SU-DHL-6 (cell line): ENCODE measurements at regions not wholly inside any gene's neighbourhood (a gene's known extent, or its start where the extent isn't known, plus 50 kb on each side); places are given as distances from the start of the nearest gene placed in this dataset.

ENCODE experiments used
- H2AFZ ChIP-seq: fragments of 200-600 bp; sonication (generic); 2 replicates; pipeline ENCODE4 v1.6.1; 2014; ENCODE audit warnings: low read depth, mild to moderate bottlenecking, moderate library complexity, mixed read lengths, antibody characterized with exemption, low read length; ENCODE audit not compliant: severe bottlenecking
- H3F3A ChIP-seq: fragments of 200-600 bp; shearing (Covaris generic); 2 replicates; pipeline ENCODE4 v1.6.0; 2016; ENCODE audit warnings: antibody characterized with exemption, mild to moderate bottlenecking; ENCODE audit not compliant: insufficient read depth
- H3K27ac ChIP-seq: fragments of 200-600 bp; sonication (generic); 2 replicates; pipeline ENCODE4 v1.5.1; 2016; ENCODE audit warnings: low read depth, mild to moderate bottlenecking, low read length, moderate library complexity, mixed read lengths
- H3K27me3 ChIP-seq: fragments of 200-600 bp; sonication (generic), shearing (Covaris generic); 2 replicates; pipeline ENCODE4 v1.6.0; 2014; ENCODE audit warnings: mild to moderate bottlenecking, low read length
- H3K36me3 ChIP-seq: fragments of 200-600 bp; sonication (generic); 2 replicates; pipeline ENCODE4 v1.6.1; 2014; ENCODE audit warnings: mild to moderate bottlenecking, low read length, mixed read lengths
- H3K4me2 ChIP-seq: fragments of 300-600, 200-600 bp; shearing (Covaris generic), sonication (generic); 2 replicates; pipeline ENCODE4 v1.6.0; 2014; ENCODE audit warnings: low read length, low read depth, mild to moderate bottlenecking; ENCODE audit not compliant: poor library complexity, severe bottlenecking
- H3K4me3 ChIP-seq: fragments of 200-600 bp; sonication (generic); 2 replicates; pipeline ENCODE4 v1.5.1; 2014; ENCODE audit warnings: antibody characterized with exemption, low read length, mild to moderate bottlenecking, mixed read lengths; ENCODE audit not compliant: insufficient read depth, poor library complexity, severe bottlenecking
- H3K79me2 ChIP-seq: fragments of 200-600 bp; sonication (generic); 2 replicates; pipeline ENCODE4 v1.6.1; 2014; ENCODE audit warnings: mild to moderate bottlenecking, low read length, moderate library complexity; ENCODE audit not compliant: insufficient read depth
- H3K9ac ChIP-seq: fragments of 200-600 bp; sonication (generic); 2 replicates; pipeline ENCODE4 v1.7.0; 2014; ENCODE audit warnings: mild to moderate bottlenecking, low read length
- H3K9me2 ChIP-seq: fragments of 200-600 bp; sonication (generic); replicated peaks from 2 replicates; pipeline ENCODE4 v1.6.1; 2014; ENCODE audit warnings: low read length; ENCODE audit not compliant: insufficient read depth
- H3K9me3 ChIP-seq: fragments of 200-600 bp; sonication (generic); 2 replicates; pipeline ENCODE4 v1.6.1; 2014; ENCODE audit warnings: low read length, mixed read lengths; ENCODE audit not compliant: insufficient read depth
- H4K20me1 ChIP-seq: fragments of 200-600 bp; sonication (generic); 2 replicates; pipeline ENCODE4 v1.6.1; 2014; ENCODE audit warnings: low read depth, mild to moderate bottlenecking, antibody characterized with exemption, low read length, moderate library complexity, mixed read lengths
- EZH2phosphoT487 ChIP-seq: fragments of 200-600 bp; sonication (generic), shearing (Covaris generic); conservative IDR thresholded peaks from 2 replicates; pipeline ENCODE4 v1.6.1; 2018; ENCODE audit warnings: mild to moderate bottlenecking, antibody characterized with exemption, low read length, moderate library complexity, mixed read lengths
- TF ChIP-seq, protein P1 (sequence below): fragments of 200-600 bp; sonication (generic); IDR thresholded peaks from one replicate; pipeline ENCODE4 v1.5.1; 2017; ENCODE audit warnings: antibody characterized with exemption, mild to moderate bottlenecking, low read length, moderate library complexity; ENCODE audit not compliant: insufficient read depth, poor library complexity, severe bottlenecking

GRCh38 chr6:77073410-77073760, 389.9 kb downstream of the HTR1B start:
- no peaks in the 10 kb centered on the region for H3F3A ChIP-seq
- no peak overlapping the region for H2AFZ ChIP-seq
- no peak overlapping the region for H3K4me2 ChIP-seq
- no peak overlapping the region for H3K27ac ChIP-seq
- no peaks in the 10 kb centered on the region for H4K20me1 ChIP-seq
- H3K4me3 ChIP-seq: no peak overlapping the region
- H3K79me2 ChIP-seq: no peaks in the 10 kb centered on the region
- H3K36me3 ChIP-seq: no peaks in the 10 kb centered on the region
- TF ChIP-seq, protein P1, sequence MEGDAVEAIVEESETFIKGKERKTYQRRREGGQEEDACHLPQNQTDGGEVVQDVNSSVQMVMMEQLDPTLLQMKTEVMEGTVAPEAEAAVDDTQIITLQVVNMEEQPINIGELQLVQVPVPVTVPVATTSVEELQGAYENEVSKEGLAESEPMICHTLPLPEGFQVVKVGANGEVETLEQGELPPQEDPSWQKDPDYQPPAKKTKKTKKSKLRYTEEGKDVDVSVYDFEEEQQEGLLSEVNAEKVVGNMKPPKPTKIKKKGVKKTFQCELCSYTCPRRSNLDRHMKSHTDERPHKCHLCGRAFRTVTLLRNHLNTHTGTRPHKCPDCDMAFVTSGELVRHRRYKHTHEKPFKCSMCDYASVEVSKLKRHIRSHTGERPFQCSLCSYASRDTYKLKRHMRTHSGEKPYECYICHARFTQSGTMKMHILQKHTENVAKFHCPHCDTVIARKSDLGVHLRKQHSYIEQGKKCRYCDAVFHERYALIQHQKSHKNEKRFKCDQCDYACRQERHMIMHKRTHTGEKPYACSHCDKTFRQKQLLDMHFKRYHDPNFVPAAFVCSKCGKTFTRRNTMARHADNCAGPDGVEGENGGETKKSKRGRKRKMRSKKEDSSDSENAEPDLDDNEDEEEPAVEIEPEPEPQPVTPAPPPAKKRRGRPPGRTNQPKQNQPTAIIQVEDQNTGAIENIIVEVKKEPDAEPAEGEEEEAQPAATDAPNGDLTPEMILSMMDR: no peak
- no peak for TF ChIP-seq EZH2phosphoT487
- H3K27me3 ChIP-seq: no peaks in the 10 kb centered on the region
- H3K9ac ChIP-seq: no peak overlapping the region
- H3K9me3 ChIP-seq: no peaks in the 10 kb centered on the region
- H3K9me2 ChIP-seq: no peaks in the 10 kb centered on the region

- no peaks in the 10 kb centered on the region for H3K9me2 ChIP-seq
- no peak overlapping the region for H3K4me2 ChIP-seq
- no peaks in the 10 kb centered on the region for H3K9me3 ChIP-seq
- H2AFZ ChIP-seq: no peak overlapping the region
- H4K20me1 ChIP-seq: no peaks in the 10 kb centered on the region
- H3K79me2 ChIP-seq: no peaks in the 10 kb centered on the region
- H3K9ac ChIP-seq: no peak overlapping the region
- TF ChIP-seq EZH2phosphoT487: no peak
- TF ChIP-seq, protein P1: no peak
- no peaks in the 10 kb centered on the region for H3K36me3 ChIP-seq
- no peak overlapping the region for H3K27ac ChIP-seq
- no peaks in the 10 kb centered on the region for H3F3A ChIP-seq
- H3K4me3 ChIP-seq: no peak overlapping the region
- no peaks in the 10 kb centered on the region for H3K27me3 ChIP-seq
These were observed 390.4 kb downstream of the HTR1B start for GRCh38 chr6:77072694-77073409.

DNA sequence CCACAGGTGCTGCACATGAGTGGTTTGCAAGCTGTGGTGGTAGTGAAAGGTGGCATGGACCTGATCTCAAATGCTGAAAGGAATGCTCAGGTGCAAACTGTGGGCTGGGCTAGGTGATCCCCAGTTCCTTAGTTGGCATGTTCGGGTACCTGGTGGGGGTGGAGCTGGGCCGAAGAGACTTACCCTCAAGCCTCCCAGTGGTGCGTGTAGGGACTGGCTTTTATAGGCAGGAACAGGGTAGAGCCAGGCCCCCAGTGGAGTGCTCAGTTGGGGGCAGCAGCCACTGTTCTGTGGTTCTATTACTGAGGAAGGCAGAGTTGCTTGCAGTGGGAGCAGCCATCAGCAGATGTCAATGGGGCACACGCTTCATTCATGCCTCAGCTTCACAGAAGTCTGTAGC, 399.8 kb downstream of the HTR1B start:
- Histone ChIP-seq H2AFZ (no peak overlapping the region), H3F3A (no peaks in the 10 kb centered on the region), H3K36me3 (no peaks in the 10 kb centered on the region), H3K79me2 (no peaks in the 10 kb centered on the region), H3K4me3 (no peak overlapping the region), H4K20me1 (no peaks in the 10 kb centered on the region), H3K4me2 (no peak overlapping the region), H3K9me3 (no peaks in the 10 kb centered on the region; the same call in 1 of the 2 replicates), H3K27ac (no peak overlapping the region), H3K9ac (no peak overlapping the region), H3K27me3 (no peaks in the 10 kb centered on the region), H3K9me2 (no peaks in the 10 kb centered on the region)
- TF ChIP-seq, protein P1: no peak
- no peak for TF ChIP-seq EZH2phosphoT487
